Tibial nerve (tissue), 4 donors: ENCODE measurements at regions not wholly inside any gene's neighbourhood (a gene's known extent, or its start where the extent isn't known, plus 50 kb on each side); places are given as distances from the start of the nearest gene placed in this dataset.

ENCODE experiments used
- CTCF ChIP-seq, 5 experiments: fragments of 200-600 bp in 3 of 5; fragments of 450-650 bp in 2 of 5; sonication (generic) in 3 of 5; IDR thresholded peaks; one replicate each; pipeline ENCODE4 v1.5.1; 2016 to 2019; ENCODE audit warnings: antibody characterized with exemption in 5 of 5, mild to moderate bottlenecking in 3 of 5, moderate library complexity in 2 of 5
- EP300 ChIP-seq, 2 donors: sonication (generic); formaldehyde crosslinking; IDR thresholded peaks; one replicate each; pipeline ENCODE4 v1.6.1; 2017; ENCODE audit warnings: antibody characterized with exemption in 2 of 2, mild to moderate bottlenecking in 1 of 2
- POLR2A ChIP-seq, 2 donors: fragments of 450-650 bp; IDR thresholded peaks; one replicate each; pipeline ENCODE4 v1.6.1; 2017; ENCODE audit warnings: antibody characterized with exemption in 2 of 2, mild to moderate bottlenecking in 2 of 2, moderate library complexity in 2 of 2

- TF ChIP-seq POLR2A (IDR thresholded peaks at IDR 0.05) (no peak), CTCF (IDR thresholded peaks at IDR 0.05) (no peak), EP300 (IDR thresholded peaks at IDR 0.05) (no peak)
Observed at GRCh38 chr18:14943486-14943885, 195.5 kb downstream of the ANKRD30B start.
